Activated B cell treated with CpG ODN at 0.5 μM for 24 hours (primary cell): ENCODE measurements at regions not wholly inside any gene's neighbourhood (a gene's known extent, or its start where the extent isn't known, plus 50 kb on each side); places are given as distances from the start of the nearest gene placed in this dataset.

Experiments
- ATAC-seq: fragments of 200-7000 bp; cut with Tn5 transposase; one replicate; pipeline ENCODE4 v1.10.0; 2021; ENCODE audit warnings: low read depth, mild to moderate bottlenecking, moderate library complexity
- CTCF ChIA-PET: fragments of 350-600 bp; sonication (Branson Sonifier 250); formaldehyde crosslinking; loops from one replicate; lab custom pipeline; 2021; ENCODE audit warnings: antibody characterized with exemption; lab: Charles Lee
- POLR2A ChIA-PET: fragments of 350-600 bp; sonication (Branson Sonifier 250); formaldehyde crosslinking; loops from one replicate; lab custom pipeline; 2021; ENCODE audit warnings: antibody characterized with exemption; lab: Charles Lee
- DNase-seq: peaks from one replicate; pipeline ENCODE4 v3.0.0; 2022
- H3K27ac Mint-ChIP-seq: one replicate; pipeline ENCODE4 v1.8.0; 2020; ENCODE audit warnings: mixed read lengths
- H3K27me3 Mint-ChIP-seq: one replicate; pipeline ENCODE4 v1.8.0; 2021; ENCODE audit warnings: mixed read lengths
- H3K36me3 Mint-ChIP-seq: one replicate; pipeline ENCODE4 v1.8.0; 2021; ENCODE audit warnings: low read depth, mixed read lengths
- H3K4me1 Mint-ChIP-seq: one replicate; pipeline ENCODE4 v1.8.0; 2021; ENCODE audit warnings: mixed read lengths
- H3K4me3 Mint-ChIP-seq: one replicate; pipeline ENCODE4 v1.8.0; 2020; ENCODE audit warnings: mild to moderate bottlenecking, mixed read lengths
- H3K9me3 Mint-ChIP-seq: one replicate; pipeline ENCODE4 v1.8.0; 2020; ENCODE audit warnings: mixed read lengths
- CTCF ChIP-seq: fragments of 200-600 bp; IDR thresholded peaks from one replicate; pipeline ENCODE4 v1.8.0; 2022; ENCODE audit warnings: antibody characterized with exemption, mild to moderate bottlenecking
- intact Hi-C: fragments of 100-400 bp; cut with micrococcal nuclease; formaldehyde crosslinking; loops from one replicate; pipeline ENCODE4 v1.15.1; 2024

- no peak for DNase-seq
- Mint-ChIP-seq H3K4me1 (no peaks in the 10 kb centered on the region), H3K4me3 (no peak overlapping the region), H3K36me3 (no peaks in the 10 kb centered on the region), H3K9me3 (peaks cover 3% of the 10 kb centered on the region), H3K27me3 (peaks cover under 1% of the 10 kb centered on the region), H3K27ac (no peak overlapping the region)
- intact Hi-C loops, result no loop called here
- ChIA-PET CTCF (interaction anchor here (0.6 kb wide), 1 partner anchor 35 kb away, joined by 3 read pairs; no protein-coding TSS in a partner anchor), POLR2A (no interaction called here)
- no peak for TF ChIP-seq CTCF
- ATAC-seq, result no peak
Observed at GRCh38 chr2:190742431-190742830, 93.5 kb downstream of the NAB1 start.

- H3K4me1 Mint-ChIP-seq, result no peaks in the 10 kb centered on the region
- H3K36me3 Mint-ChIP-seq, result no peaks in the 10 kb centered on the region
- intact Hi-C loops, result no loop called here
- H3K4me3 Mint-ChIP-seq, result no peak overlapping the region
- ChIA-PET CTCF (no interaction called here), POLR2A (no interaction called here)
- DNase-seq (no peak), ATAC-seq (no peak)
- H3K27ac Mint-ChIP-seq, result no peak overlapping the region
- no peaks in the 10 kb centered on the region for H3K27me3 Mint-ChIP-seq
- TF ChIP-seq CTCF, result no peak
- H3K9me3 Mint-ChIP-seq, result peaks cover 3% of the 10 kb centered on the region
Observed at GRCh38 chr2:190744041-190744440, 95.2 kb downstream of the NAB1 start.

GRCh38 chr2:190746971-190747761 lies 98.3 kb downstream of the NAB1 start:
- no peak for ATAC-seq
- intact Hi-C loops, result no loop called here
- no peak for TF ChIP-seq CTCF
- H3K4me1 Mint-ChIP-seq, result no peaks in the 10 kb centered on the region
- POLR2A ChIA-PET, result no interaction called here
- no peak for DNase-seq
- H3K36me3 Mint-ChIP-seq, result no peaks in the 10 kb centered on the region
- H3K27ac Mint-ChIP-seq, result no peak overlapping the region
- no peak overlapping the region for H3K4me3 Mint-ChIP-seq
- CTCF ChIA-PET, result no interaction called here
- H3K9me3 Mint-ChIP-seq, result peaks cover 3% of the 10 kb centered on the region
- H3K27me3 Mint-ChIP-seq, result no peaks in the 10 kb centered on the region

- H3K4me1 Mint-ChIP-seq, result no peaks in the 10 kb centered on the region
- no peak for ATAC-seq
- H3K27ac Mint-ChIP-seq, result no peak overlapping the region
- ChIA-PET CTCF (no interaction called here), POLR2A (no interaction called here)
- intact Hi-C loops, result no loop called here
- no peak overlapping the region for H3K4me3 Mint-ChIP-seq
- no peaks in the 10 kb centered on the region for H3K36me3 Mint-ChIP-seq
- H3K27me3 Mint-ChIP-seq, result no peaks in the 10 kb centered on the region
- DNase-seq, result no peak
- no peak for TF ChIP-seq CTCF
- H3K9me3 Mint-ChIP-seq, result peaks cover 3% of the 10 kb centered on the region
Observed at GRCh38 chr2:190748966-190749365, 100.1 kb downstream of the NAB1 start.

- TF ChIP-seq CTCF, result no peak
- Mint-ChIP-seq H3K4me1 (no peaks in the 10 kb centered on the region), H3K9me3 (no peaks in the 10 kb centered on the region), H3K36me3 (no peaks in the 10 kb centered on the region), H3K27ac (no peak overlapping the region), H3K27me3 (peaks cover 4% of the 10 kb centered on the region), H3K4me3 (no peak overlapping the region)
- CTCF ChIA-PET, result no interaction called here
- no peak for DNase-seq
- no peak for ATAC-seq
- intact Hi-C loops, result no loop called here
- POLR2A ChIA-PET, result no interaction called here
Observed at GRCh38 chr2:190755772-190756415, 107.0 kb downstream of the NAB1 start.
